Esophagus squamous epithelium (tissue), 5 donors: ENCODE measurements at regions not wholly inside any gene's neighbourhood (a gene's known extent, or its start where the extent isn't known, plus 50 kb on each side); places are given as distances from the start of the nearest gene placed in this dataset.

Source experiments
- DNase-seq: peaks from one replicate; lab custom pipeline; 2025; lab: John Stamatoyannopoulos, UW
- H3K27ac ChIP-seq, 4 donors: fragments of 200-600 bp; sonication (generic); one replicate each; pipeline ENCODE4 v1.5.1; 2016 to 2019; ENCODE audit warnings: mild to moderate bottlenecking in 1 of 4
- H3K27me3 ChIP-seq, 4 donors: fragments of 200-600 bp; sonication (generic); 1 replicate in 3 of 4; 2 replicates in 1 of 4; pipeline versions ENCODE4 v1.5.1 to v1.6.0; 2017 to 2021; ENCODE audit warnings: antibody characterized with exemption in 1 of 4
- H3K36me3 ChIP-seq, 3 donors: fragments of 200-600 bp; sonication (generic); one replicate each; pipeline ENCODE4 v1.5.1; 2016 to 2019
- H3K4me1 ChIP-seq, 3 donors: fragments of 200-600 bp; sonication (generic); one replicate each; pipeline ENCODE4 v1.5.1; 2017 to 2019
- H3K4me3 ChIP-seq, 4 donors: fragments of 200-600 bp; sonication (generic); 1 replicate in 3 of 4; 2 replicates in 1 of 4; pipeline ENCODE4 v1.5.1; 2016 to 2019; ENCODE audit warnings: mild to moderate bottlenecking in 2 of 4, moderate library complexity in 1 of 4
- H3K9me3 ChIP-seq, 3 donors: fragments of 200-600 bp; sonication (generic); one replicate each; pipeline ENCODE4 v1.5.1; 2016 to 2019
- POLR2A ChIP-seq, 4 donors: fragments of 450-650 bp; IDR thresholded peaks; one replicate each; pipeline ENCODE4 v1.6.1; 2017; ENCODE audit warnings: antibody characterized with exemption in 4 of 4, mild to moderate bottlenecking in 4 of 4, moderate library complexity in 3 of 4
- WGBS, 2 donors: methylation state at CpG; one replicate each; pipeline ENCODE4 v1.1.5; 2018; 5-methylcytosine and 5-hydroxymethylcytosine counted together
- intact Hi-C: fragments of 100-400 bp; cut with DNase I; formaldehyde crosslinking; loops from one replicate; pipeline ENCODE4 v1.15.0; 2022
- TF ChIP-seq, protein P1 (sequence below), 6 experiments: fragments of 450-650 bp in 4 of 6; fragments of 200-600 bp in 2 of 6; sonication (generic) in 2 of 6; IDR thresholded peaks; one replicate each; pipeline ENCODE4 v1.5.1; 2016 to 2019; ENCODE audit warnings: antibody characterized with exemption in 6 of 6, mild to moderate bottlenecking in 4 of 6, moderate library complexity in 4 of 6
- donor health status: DM: yes; HTN: yes; CAD: no.

DNA sequence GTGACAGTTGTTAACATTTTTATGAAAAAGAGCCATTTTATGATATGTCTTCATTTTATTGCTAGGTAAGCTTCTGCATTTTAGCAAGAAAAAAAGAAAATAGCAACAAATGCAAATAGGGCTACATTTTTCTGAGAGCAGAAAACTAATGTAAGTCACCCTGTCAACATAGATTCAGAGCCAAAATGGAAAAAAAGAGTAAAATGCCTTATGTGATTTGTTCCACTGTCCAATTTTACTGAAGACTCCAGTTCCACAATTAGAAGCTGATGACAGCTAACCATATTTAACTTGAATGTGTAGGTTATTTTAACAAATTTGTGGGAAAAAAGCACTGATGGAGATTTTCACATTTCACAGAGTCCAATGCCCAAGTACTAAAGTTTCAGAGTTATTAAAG, 772.3 kb downstream of the FAT4 start:
- Histone ChIP-seq H3K4me3 (no peak overlapping the region), H3K36me3 (no peaks in the 10 kb centered on the region), H3K27ac (no peak overlapping the region), H3K27me3 (no peaks in the 10 kb centered on the region), H3K9me3 (no peaks in the 10 kb centered on the region), H3K4me1 (no peaks in the 10 kb centered on the region)
- DNase-seq, result no peak
- TF ChIP-seq, protein P1, sequence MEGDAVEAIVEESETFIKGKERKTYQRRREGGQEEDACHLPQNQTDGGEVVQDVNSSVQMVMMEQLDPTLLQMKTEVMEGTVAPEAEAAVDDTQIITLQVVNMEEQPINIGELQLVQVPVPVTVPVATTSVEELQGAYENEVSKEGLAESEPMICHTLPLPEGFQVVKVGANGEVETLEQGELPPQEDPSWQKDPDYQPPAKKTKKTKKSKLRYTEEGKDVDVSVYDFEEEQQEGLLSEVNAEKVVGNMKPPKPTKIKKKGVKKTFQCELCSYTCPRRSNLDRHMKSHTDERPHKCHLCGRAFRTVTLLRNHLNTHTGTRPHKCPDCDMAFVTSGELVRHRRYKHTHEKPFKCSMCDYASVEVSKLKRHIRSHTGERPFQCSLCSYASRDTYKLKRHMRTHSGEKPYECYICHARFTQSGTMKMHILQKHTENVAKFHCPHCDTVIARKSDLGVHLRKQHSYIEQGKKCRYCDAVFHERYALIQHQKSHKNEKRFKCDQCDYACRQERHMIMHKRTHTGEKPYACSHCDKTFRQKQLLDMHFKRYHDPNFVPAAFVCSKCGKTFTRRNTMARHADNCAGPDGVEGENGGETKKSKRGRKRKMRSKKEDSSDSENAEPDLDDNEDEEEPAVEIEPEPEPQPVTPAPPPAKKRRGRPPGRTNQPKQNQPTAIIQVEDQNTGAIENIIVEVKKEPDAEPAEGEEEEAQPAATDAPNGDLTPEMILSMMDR (IDR thresholded peaks at IDR 0.05), result no peak
- no peak for TF ChIP-seq POLR2A (IDR thresholded peaks at IDR 0.05)
- intact Hi-C loops, result no loop called here

DNA sequence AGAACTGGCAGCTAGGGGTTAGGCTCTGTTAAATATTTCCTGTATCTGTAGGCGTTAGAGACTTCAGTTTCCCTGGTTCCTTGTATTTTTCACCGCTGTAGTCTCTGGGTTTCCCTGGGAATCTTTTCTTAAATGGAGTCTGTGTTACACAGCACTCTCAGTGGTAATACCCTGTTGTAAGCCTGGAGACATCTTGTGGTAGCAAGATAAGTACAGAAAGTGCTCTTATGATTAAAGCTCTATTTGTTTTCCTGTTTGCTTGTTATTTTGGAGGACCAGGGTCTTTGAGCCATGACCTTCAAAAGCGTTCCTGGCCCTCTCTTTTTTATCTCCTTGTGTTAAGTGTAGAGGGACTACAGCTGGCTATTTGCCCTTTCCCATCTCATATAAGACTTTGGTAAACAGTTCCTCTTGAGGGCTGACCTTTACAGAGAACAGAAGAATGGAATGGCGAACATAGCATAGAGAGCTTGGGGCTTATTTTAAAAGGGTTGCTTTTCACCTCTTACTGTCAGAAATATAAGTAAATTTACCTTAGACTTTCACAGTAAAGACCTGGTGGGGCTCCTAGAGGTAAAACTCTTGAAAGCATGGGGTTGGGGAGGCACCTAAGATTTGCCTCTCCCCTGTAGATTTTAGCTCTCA, 782.5 kb downstream of the FAT4 start:
- no peaks in the 10 kb centered on the region for H3K27me3 ChIP-seq
- DNase-seq, result no peak
- no peaks in the 10 kb centered on the region for H3K4me1 ChIP-seq
- H3K4me3 ChIP-seq, result no peak overlapping the region
- no peaks in the 10 kb centered on the region for H3K9me3 ChIP-seq
- H3K27ac ChIP-seq, result no peak overlapping the region
- intact Hi-C loops, result loop anchor here (10.0 kb wide), 1 partner anchor 352 kb away; no protein-coding TSS in a partner anchor
- 77 to 84% methylated on average over 3 to 4 of the region's 4 CpGs for WGBS, 2 donors
- TF ChIP-seq, protein P1 (IDR thresholded peaks at IDR 0.05), result no peak
- no peak for TF ChIP-seq POLR2A (IDR thresholded peaks at IDR 0.05)
- H3K36me3 ChIP-seq, result no peaks in the 10 kb centered on the region

DNA sequence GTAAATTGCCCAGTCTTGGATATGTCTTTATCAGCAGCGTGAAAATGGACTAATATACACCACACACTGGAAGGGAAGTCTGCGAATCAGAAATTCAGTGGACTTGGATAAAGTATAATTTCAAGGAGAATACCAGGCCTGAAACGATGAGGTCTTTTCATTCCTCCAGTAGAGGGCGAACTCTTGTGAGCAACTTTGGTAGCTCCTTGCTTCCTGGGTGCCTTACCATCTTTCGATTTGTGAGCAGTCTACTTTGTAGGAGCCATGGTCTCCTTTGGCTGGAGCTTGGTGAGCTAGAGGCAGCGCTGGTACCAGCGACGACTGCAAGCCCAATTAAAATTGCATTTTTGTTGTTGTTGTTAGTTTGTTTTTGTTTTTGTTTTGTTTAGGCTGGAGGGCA, 791.9 kb downstream of the FAT4 start:
- Histone ChIP-seq H3K4me1 (no peaks in the 10 kb centered on the region), H3K27ac (no peak overlapping the region), H3K9me3 (peaks cover 0 to 3% (median 0%) of the 10 kb centered on the region in 3 donors), H3K36me3 (no peaks in the 10 kb centered on the region), H3K27me3 (no peaks in the 10 kb centered on the region), H3K4me3 (no peak overlapping the region)
- no peak for DNase-seq
- intact Hi-C loops, result no loop called here
- 87 to 92% methylated on average over 6 to 7 of the region's 8 CpGs for WGBS, 2 donors
- TF ChIP-seq POLR2A (IDR thresholded peaks at IDR 0.05), result no peak
- TF ChIP-seq, protein P1 (IDR thresholded peaks at IDR 0.05), result no peak

GRCh38 chr4:126109836-126110235, 795.1 kb downstream of the FAT4 start:
- no peak for TF ChIP-seq POLR2A (IDR thresholded peaks at IDR 0.05)
- TF ChIP-seq, protein P1 (IDR thresholded peaks at IDR 0.05), result no peak
- Histone ChIP-seq H3K36me3 (no peaks in the 10 kb centered on the region), H3K27me3 (no peaks in the 10 kb centered on the region), H3K4me3 (no peak overlapping the region), H3K27ac (no peak overlapping the region), H3K9me3 (peaks cover 0 to 3% (median 0%) of the 10 kb centered on the region in 3 donors), H3K4me1 (no peaks in the 10 kb centered on the region)
- WGBS, 2 donors, result 80 to 86% methylated on average over 2 of the region's 2 CpGs
- intact Hi-C loops, result no loop called here
- no peak for DNase-seq

DNA sequence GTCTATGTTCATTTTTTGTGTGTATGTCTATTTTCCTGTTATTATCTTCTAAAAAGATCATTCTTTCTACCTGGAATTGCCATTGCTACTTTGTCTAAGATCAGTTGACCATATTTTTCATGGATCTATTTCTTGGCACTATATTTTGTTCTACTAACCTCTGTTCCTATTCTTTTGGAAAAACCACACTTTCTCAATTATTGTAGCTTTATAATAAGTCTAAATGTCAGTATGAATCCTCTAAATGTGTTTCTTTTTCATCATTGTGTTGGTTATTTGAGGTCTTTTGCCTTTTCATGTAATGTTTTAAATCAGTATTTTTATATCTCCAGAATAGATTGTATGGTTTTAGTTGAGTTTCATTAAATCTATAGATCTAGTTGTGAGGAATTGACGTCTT, 798.3 kb downstream of the FAT4 start:
- H3K9me3 ChIP-seq, result peaks cover 0 to 3% (median 0%) of the 10 kb centered on the region in 3 donors
- no peak for DNase-seq

More for the DNA sequence above, 798.3 kb downstream of the FAT4 start:
- no peak for TF ChIP-seq POLR2A (IDR thresholded peaks at IDR 0.05)
- TF ChIP-seq, protein P1 (IDR thresholded peaks at IDR 0.05), result no peak
- H3K36me3 ChIP-seq, result no peaks in the 10 kb centered on the region
- no peaks in the 10 kb centered on the region for H3K27me3 ChIP-seq
- WGBS, 2 donors, result 82 to 84% methylated on average over 1 of the region's 1 CpG
- no peak overlapping the region for H3K4me3 ChIP-seq
- H3K27ac ChIP-seq, result no peak overlapping the region
- H3K4me1 ChIP-seq, result no peaks in the 10 kb centered on the region
- intact Hi-C loops, result no loop called here
